ENCODE measurements at regions not wholly inside any gene's neighbourhood (a gene's known extent, or its start where the extent isn't known, plus 50 kb on each side); places are given as distances from the start of the nearest gene placed in this dataset.

DNA sequence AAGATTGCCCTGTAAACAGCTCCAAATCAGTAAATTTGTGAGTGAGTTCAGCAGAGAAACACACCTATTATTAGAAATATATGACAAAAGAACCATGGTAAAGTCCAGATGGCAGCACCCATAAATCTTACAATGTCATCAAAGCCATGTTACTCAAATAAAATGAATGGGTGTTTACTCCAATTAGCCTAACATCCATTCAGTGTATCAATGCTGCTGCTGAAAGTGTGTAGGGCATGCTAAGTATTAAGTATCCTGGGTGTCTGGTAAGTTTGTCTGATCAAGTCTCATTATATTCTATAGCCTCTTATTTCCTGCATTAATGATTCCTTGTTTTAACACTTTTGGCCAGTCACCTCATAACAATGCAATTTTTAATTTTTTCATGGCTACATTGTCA, 185.5 kb upstream of the STEAP4 start:
- no peak for DNase-seq
- intact Hi-C loops (cut with DNase I): no loop called here
- Histone ChIP-seq H3K27ac (no peak overlapping the region), H3K36me3 (no peaks in the 10 kb centered on the region), H3K27me3 (no peaks in the 10 kb centered on the region), H3K9me3 (no peaks in the 10 kb centered on the region), H3K4me3 (no peak overlapping the region), H3K4me1 (ENCODE audit: insufficient read depth) (no peaks in the 10 kb centered on the region)
- TF ChIP-seq, protein P1, sequence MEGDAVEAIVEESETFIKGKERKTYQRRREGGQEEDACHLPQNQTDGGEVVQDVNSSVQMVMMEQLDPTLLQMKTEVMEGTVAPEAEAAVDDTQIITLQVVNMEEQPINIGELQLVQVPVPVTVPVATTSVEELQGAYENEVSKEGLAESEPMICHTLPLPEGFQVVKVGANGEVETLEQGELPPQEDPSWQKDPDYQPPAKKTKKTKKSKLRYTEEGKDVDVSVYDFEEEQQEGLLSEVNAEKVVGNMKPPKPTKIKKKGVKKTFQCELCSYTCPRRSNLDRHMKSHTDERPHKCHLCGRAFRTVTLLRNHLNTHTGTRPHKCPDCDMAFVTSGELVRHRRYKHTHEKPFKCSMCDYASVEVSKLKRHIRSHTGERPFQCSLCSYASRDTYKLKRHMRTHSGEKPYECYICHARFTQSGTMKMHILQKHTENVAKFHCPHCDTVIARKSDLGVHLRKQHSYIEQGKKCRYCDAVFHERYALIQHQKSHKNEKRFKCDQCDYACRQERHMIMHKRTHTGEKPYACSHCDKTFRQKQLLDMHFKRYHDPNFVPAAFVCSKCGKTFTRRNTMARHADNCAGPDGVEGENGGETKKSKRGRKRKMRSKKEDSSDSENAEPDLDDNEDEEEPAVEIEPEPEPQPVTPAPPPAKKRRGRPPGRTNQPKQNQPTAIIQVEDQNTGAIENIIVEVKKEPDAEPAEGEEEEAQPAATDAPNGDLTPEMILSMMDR (IDR thresholded peaks at IDR 0.05): no peak
- TF ChIP-seq POLR2A (IDR thresholded peaks at IDR 0.05) (no peak), EP300 (IDR thresholded peaks at IDR 0.05) (no peak)

DNA sequence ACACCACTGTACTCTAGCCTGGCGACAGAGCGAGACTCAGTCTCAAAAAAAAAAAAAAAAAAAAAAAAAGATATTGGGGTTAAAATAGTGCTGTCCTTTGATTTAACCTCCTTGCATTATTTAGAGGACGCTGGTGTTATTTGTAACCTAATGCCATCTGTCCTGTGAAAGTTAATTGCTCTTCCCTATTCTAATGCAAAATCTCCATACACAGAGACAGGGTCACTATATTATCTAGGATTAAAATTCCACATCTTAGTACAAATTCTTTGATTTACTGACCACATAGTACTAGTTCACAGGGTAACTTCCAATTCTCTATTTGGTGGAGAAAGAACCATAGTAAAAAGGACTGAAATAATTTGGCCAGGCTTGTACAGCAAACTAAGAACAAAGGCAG, 184.2 kb upstream of the STEAP4 start:
- Histone ChIP-seq H3K27ac (no peak overlapping the region), H3K27me3 (no peaks in the 10 kb centered on the region), H3K9me3 (no peaks in the 10 kb centered on the region), H3K36me3 (no peaks in the 10 kb centered on the region), H3K4me1 (ENCODE audit: insufficient read depth) (no peaks in the 10 kb centered on the region), H3K4me3 (no peak overlapping the region)
- TF ChIP-seq, protein P1 (IDR thresholded peaks at IDR 0.05): no peak
- no peak for TF ChIP-seq EP300 (IDR thresholded peaks at IDR 0.05)
- TF ChIP-seq POLR2A (IDR thresholded peaks at IDR 0.05): no peak
- intact Hi-C loops (cut with DNase I): no loop called here
- no peak for DNase-seq
- WGBS, 3 donors: 81 to 83% (median 83%) methylated on average over 3 of the region's 3 CpGs

DNA sequence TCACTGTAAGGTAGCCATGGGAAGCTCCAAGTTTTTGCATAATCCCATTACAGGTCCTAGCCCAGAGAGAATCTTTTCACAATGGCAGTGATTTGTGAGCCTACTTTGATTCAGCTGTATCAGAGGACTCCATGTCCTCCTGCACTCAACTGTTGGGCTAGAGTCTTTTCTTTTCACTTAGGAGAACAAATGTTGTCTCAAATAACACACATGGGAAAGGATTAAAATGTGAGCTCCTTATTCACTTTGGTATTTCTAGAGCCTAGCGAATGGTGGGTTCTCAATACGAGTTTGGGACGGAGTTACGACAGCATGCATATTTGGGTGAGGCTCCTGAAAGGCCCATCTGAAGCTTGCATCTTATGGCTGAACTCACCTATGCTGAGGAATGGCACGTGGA, 183.5 kb upstream of the STEAP4 start:
- 91 to 93% (median 91%) methylated on average over 5 of the region's 5 CpGs for WGBS, 3 donors
- DNase-seq: no peak
- intact Hi-C loops (cut with DNase I): no loop called here

DNA sequence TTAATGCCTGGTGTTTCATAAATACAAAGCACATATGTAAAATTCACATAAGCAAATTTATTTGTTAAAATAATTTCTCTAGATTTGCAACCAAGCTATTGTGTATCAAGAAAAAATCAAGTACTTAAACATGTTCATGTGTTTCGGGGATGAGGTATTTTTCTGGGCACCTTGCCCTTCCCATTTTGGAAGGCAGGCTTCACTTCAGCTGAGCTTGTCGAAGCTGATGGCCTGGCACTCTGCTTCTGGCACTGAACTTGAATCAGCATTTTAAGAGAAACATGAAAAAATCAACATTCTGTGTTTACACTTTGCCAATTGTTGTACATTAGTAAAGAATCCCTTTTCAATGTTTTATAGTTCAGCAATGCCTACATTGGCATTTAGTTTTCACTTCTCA, 179.1 kb upstream of the STEAP4 start:
- H3K27ac ChIP-seq: no peak overlapping the region
- intact Hi-C loops (cut with DNase I): no loop called here
- no peaks in the 10 kb centered on the region for H3K9me3 ChIP-seq
- H3K27me3 ChIP-seq: no peaks in the 10 kb centered on the region
- no peaks in the 10 kb centered on the region for H3K4me1 ChIP-seq (ENCODE audit: insufficient read depth)
- no peak for TF ChIP-seq EP300 (IDR thresholded peaks at IDR 0.05)
- no peak for TF ChIP-seq POLR2A (IDR thresholded peaks at IDR 0.05)
- TF ChIP-seq, protein P1 (IDR thresholded peaks at IDR 0.05): no peak
- H3K4me3 ChIP-seq: no peak overlapping the region
- WGBS, 3 donors: 56 to 63% (median 58%) methylated on average over 2 of the region's 2 CpGs
- no peaks in the 10 kb centered on the region for H3K36me3 ChIP-seq
- DNase-seq: no peak

More for the DNA sequence above, 183.5 kb upstream of the STEAP4 start:
- no peaks in the 10 kb centered on the region for H3K36me3 ChIP-seq
- H3K4me3 ChIP-seq: no peak overlapping the region
- H3K27ac ChIP-seq: no peak overlapping the region
- no peaks in the 10 kb centered on the region for H3K9me3 ChIP-seq
- no peaks in the 10 kb centered on the region for H3K4me1 ChIP-seq (ENCODE audit: insufficient read depth)
- H3K27me3 ChIP-seq: no peaks in the 10 kb centered on the region
- TF ChIP-seq POLR2A (IDR thresholded peaks at IDR 0.05) (no peak), EP300 (IDR thresholded peaks at IDR 0.05) (no peak)
- TF ChIP-seq, protein P1 (IDR thresholded peaks at IDR 0.05): no peak

DNA sequence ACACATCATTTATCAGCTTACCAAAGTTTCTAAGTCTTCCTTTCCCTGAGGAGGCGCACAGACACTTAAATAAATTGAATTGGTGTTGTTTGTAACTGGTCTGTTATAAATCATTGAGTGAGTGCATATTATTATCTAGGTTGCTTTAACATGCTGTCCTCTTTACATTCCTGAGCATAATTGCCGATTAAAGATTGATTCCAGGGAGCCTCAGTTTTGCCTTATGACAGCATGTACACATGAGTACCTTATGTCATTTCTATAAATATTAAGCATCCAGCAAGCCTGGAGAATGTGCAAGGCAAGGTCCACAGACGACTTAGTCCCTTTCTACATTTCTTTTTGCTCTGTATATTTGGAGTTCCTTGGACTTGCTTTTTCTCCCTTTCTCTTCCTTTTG, 177.9 kb upstream of the STEAP4 start:
- no peaks in the 10 kb centered on the region for H3K4me1 ChIP-seq (ENCODE audit: insufficient read depth)
- TF ChIP-seq EP300 (IDR thresholded peaks at IDR 0.05) (no peak), POLR2A (IDR thresholded peaks at IDR 0.05) (no peak)
- TF ChIP-seq, protein P1 (IDR thresholded peaks at IDR 0.05): no peak
- no peak for DNase-seq
- no peaks in the 10 kb centered on the region for H3K27me3 ChIP-seq
- no peaks in the 10 kb centered on the region for H3K9me3 ChIP-seq
- H3K36me3 ChIP-seq: no peaks in the 10 kb centered on the region
- 63 to 74% (median 66%) methylated on average over 3 of the region's 3 CpGs for WGBS, 3 donors
- no peak overlapping the region for H3K27ac ChIP-seq
- H3K4me3 ChIP-seq: no peak overlapping the region
- intact Hi-C loops (cut with DNase I): no loop called here

All from ovary (tissue), 7 donors.